ENCODE measurements at regions not wholly inside any gene's neighbourhood (a gene's known extent, or its start where the extent isn't known, plus 50 kb on each side); places are given as distances from the start of the nearest gene placed in this dataset.
A peak's percentile ranks its signal among the peaks of the same experiment; 100 is the strongest.

- Histone ChIP-seq H3K36me3 (peaks cover 12 to 24% (median 16%) of the 10 kb centered on the region in 3 donors), H3K27ac (peak overlapping the region in 1 of 2 donors; percentile 64), H3K27me3 (no peaks in the 10 kb centered on the region), H3K4me1 (peaks cover 0 to 44% (median 32%) of the 10 kb centered on the region in 4 donors), H3K4me3 (no peak overlapping the region), H3K9me3 (no peaks in the 10 kb centered on the region)
- DNase-seq, result no peak
- intact Hi-C loops (cut with DNase I; ENCODE audit: low total_unique reads), result no loop called here
- TF ChIP-seq, protein P1, sequence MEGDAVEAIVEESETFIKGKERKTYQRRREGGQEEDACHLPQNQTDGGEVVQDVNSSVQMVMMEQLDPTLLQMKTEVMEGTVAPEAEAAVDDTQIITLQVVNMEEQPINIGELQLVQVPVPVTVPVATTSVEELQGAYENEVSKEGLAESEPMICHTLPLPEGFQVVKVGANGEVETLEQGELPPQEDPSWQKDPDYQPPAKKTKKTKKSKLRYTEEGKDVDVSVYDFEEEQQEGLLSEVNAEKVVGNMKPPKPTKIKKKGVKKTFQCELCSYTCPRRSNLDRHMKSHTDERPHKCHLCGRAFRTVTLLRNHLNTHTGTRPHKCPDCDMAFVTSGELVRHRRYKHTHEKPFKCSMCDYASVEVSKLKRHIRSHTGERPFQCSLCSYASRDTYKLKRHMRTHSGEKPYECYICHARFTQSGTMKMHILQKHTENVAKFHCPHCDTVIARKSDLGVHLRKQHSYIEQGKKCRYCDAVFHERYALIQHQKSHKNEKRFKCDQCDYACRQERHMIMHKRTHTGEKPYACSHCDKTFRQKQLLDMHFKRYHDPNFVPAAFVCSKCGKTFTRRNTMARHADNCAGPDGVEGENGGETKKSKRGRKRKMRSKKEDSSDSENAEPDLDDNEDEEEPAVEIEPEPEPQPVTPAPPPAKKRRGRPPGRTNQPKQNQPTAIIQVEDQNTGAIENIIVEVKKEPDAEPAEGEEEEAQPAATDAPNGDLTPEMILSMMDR (IDR thresholded peaks at IDR 0.05), result no peak
These were observed 222.2 kb upstream of the RGS6 start for GRCh38 chr14:71709987-71710386.

DNA sequence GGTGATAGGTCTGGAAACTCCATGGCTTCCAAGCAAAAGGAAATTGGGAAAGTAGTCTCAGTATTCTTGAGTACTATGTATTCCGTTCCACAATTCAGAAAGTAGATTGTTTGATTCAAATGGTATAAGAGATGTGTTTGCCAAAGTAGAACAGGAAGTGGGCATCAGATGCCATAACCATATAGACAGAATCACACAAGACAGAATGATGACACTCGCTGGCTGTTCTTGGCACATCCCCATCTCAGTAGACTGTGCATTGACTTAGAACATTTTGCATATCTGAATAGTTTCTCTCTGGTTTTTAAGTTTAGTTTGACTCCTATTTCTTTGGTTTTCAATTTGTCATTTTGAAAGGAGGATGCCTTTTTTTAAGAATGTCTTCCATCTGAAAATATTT is 221.1 kb upstream of the RGS6 start:
- Histone ChIP-seq H3K9me3 (no peaks in the 10 kb centered on the region), H3K4me1 (peaks cover 0 to 44% (median 35%) of the 10 kb centered on the region in 4 donors), H3K36me3 (peaks cover 7 to 14% (median 7%) of the 10 kb centered on the region in 3 donors), H3K4me3 (no peak overlapping the region), H3K27ac (peak overlapping the region; percentile 56 to 64), H3K27me3 (no peaks in the 10 kb centered on the region)
- no peak for DNase-seq
- TF ChIP-seq, protein P1 (IDR thresholded peaks at IDR 0.05), result no peak
- intact Hi-C loops (cut with DNase I; ENCODE audit: low total_unique reads), result no loop called here

DNA sequence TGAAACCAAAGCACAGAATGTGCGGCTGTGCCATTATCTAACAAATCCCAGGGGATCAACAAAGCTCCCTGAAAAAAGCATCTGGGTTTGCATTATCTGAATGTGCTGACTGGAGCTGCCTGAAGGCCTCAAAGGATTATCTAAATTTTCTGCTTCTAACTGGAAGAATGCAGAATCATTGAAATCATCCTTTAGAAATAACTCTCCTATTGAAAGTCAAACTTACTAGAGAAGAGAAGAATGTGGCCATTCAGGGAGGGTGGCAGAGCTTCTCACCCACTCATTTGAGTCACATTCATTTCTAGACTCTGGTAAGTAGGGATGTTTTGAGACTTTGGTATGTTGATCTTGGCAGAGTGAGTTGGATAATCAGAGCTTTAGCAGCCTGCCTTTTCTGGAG is 220.6 kb upstream of the RGS6 start:
- TF ChIP-seq, protein P1 (IDR thresholded peaks at IDR 0.05), result no peak
- Histone ChIP-seq H3K27ac (peak overlapping the region; percentile 56 to 64), H3K4me3 (no peak overlapping the region), H3K9me3 (no peaks in the 10 kb centered on the region), H3K27me3 (no peaks in the 10 kb centered on the region), H3K4me1 (peaks cover 0 to 44% (median 35%) of the 10 kb centered on the region in 4 donors), H3K36me3 (peaks cover 6 to 19% (median 7%) of the 10 kb centered on the region in 3 donors)
- intact Hi-C loops (cut with DNase I; ENCODE audit: low total_unique reads), result no loop called here
- no peak for DNase-seq

DNA sequence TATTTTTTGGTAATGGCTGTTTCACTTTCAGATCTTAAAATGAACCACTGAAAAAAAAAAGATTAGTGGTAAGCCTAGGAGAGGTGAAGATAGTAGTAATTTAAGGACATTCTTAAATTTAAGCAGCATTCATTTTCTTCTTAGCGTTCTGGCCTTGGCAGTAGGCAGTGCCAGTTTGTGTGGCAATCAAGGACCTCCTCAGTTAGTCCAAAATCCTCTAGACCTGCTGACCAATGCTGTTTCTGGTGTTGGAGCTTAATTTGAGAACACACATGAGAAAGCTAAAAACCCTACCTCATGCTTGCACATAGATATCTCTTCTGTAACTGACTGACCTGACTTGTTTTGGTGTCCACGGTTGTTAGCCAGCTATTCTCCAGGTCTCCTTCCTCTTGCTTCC is 219.8 kb upstream of the RGS6 start:
- H3K36me3 ChIP-seq, result peaks cover 6 to 19% (median 7%) of the 10 kb centered on the region in 3 donors
- no peak overlapping the region for H3K4me3 ChIP-seq
- H3K27ac ChIP-seq, result peak overlapping the region; percentile 64 to 69
- no peaks in the 10 kb centered on the region for H3K27me3 ChIP-seq
- peaks cover 0 to 44% (median 35%) of the 10 kb centered on the region in 4 donors for H3K4me1 ChIP-seq
- no peak for DNase-seq
- intact Hi-C loops (cut with DNase I; ENCODE audit: low total_unique reads), result no loop called here
- TF ChIP-seq, protein P1 (IDR thresholded peaks at IDR 0.05), result no peak
- no peaks in the 10 kb centered on the region for H3K9me3 ChIP-seq

- intact Hi-C loops (cut with DNase I; ENCODE audit: low total_unique reads), result no loop called here
- Histone ChIP-seq H3K27me3 (no peaks in the 10 kb centered on the region), H3K27ac (peak overlapping the region; percentile 64 to 69), H3K36me3 (peaks cover 6 to 18% (median 7%) of the 10 kb centered on the region in 3 donors), H3K4me3 (no peak overlapping the region), H3K4me1 (peaks cover 0 to 44% (median 35%) of the 10 kb centered on the region in 4 donors), H3K9me3 (no peaks in the 10 kb centered on the region)
- TF ChIP-seq, protein P1 (IDR thresholded peaks at IDR 0.05), result no peak
- DNase-seq, result no peak
These were observed 219.2 kb upstream of the RGS6 start for GRCh38 chr14:71713016-71713415.

- Histone ChIP-seq H3K4me1 (peaks cover 0 to 44% (median 35%) of the 10 kb centered on the region in 4 donors), H3K27ac (peak overlapping the region; percentile 64 to 69), H3K36me3 (peaks cover 6 to 18% (median 7%) of the 10 kb centered on the region in 3 donors), H3K4me3 (no peak overlapping the region), H3K27me3 (no peaks in the 10 kb centered on the region), H3K9me3 (no peaks in the 10 kb centered on the region)
- no peak for DNase-seq
- intact Hi-C loops (cut with DNase I; ENCODE audit: low total_unique reads), result no loop called here
- TF ChIP-seq, protein P1 (IDR thresholded peaks at IDR 0.05), result no peak
These were observed 218.8 kb upstream of the RGS6 start for GRCh38 chr14:71713451-71713850.

Data from tibial artery (tissue), 4 donors.